K562 (cell line): ENCODE measurements at regions not wholly inside any gene's neighbourhood (a gene's known extent, or its start where the extent isn't known, plus 50 kb on each side); places are given as distances from the start of the nearest gene placed in this dataset.

Source experiments
- ATAC-seq: fragments of 200-7000 bp; cut with Tn5 transposase; 3 replicates; pipeline ENCODE4 v1.9.1; 2020; ENCODE audit warnings: moderate library complexity
- BruUV-seq: library from RNA; stranded (reverse); fragments of 400-500 nt; replicated peaks from 2 replicates; lab custom pipeline; 2021; lab: Mats Ljungman, UMichigan
- CTCF ChIA-PET: fragments of 300-600 bp; formaldehyde crosslinking; extraction: SDS; loops from one replicate; lab custom pipeline; 2021; ENCODE audit warnings: low intra/inter-chr PET ratio; lab: Yijun Ruan, JAX
- POLR2A ChIA-PET: fragments of 300-600, 350-650 bp; sonication (Branson Sonifier 250); formaldehyde crosslinking; extraction: SDS; loops from one replicate; lab custom pipeline; 2021; ENCODE audit warnings: antibody characterized with exemption, inconsistent platforms; lab: Yijun Ruan, JAX
- DNase-seq, 4 experiments: peaks; one replicate each; pipeline versions ENCODE4 v3.0.0 to v3.0.0-alpha.2; 2011 to 2018; ENCODE audit warnings: low spot score in 3 of 4, mixed read lengths in 3 of 4; ENCODE audit errors: extremely low read depth in 1 of 4
- FAIRE-seq: peaks from 2 replicates; lab custom pipeline; 2011; peaks lifted over from hg19 to GRCh38; lab: Jason Lieb, UNC
- H2AFZ ChIP-seq: 2 replicates; pipeline ENCODE4 v1.6.0; 2011; ENCODE audit warnings: low read depth, low read length, control low read depth, inconsistent platforms
- H3K27ac ChIP-seq: fragments of 200-600 bp; 3 replicates; pipeline ENCODE4 v1.8.0; 2011; ENCODE audit warnings: low read depth, mild to moderate bottlenecking, control low read depth, inconsistent platforms, low read length, moderate library complexity, mixed read lengths; ENCODE audit errors: extremely low read depth
- H3K27me3 ChIP-seq, 2 experiments: fragments of 300-600 bp in 1 of 2; 2 replicates in 1 of 2; 3 replicates in 1 of 2; pipeline versions ENCODE4 v1.6.0 to v1.8.0; 2011; ENCODE audit warnings: inconsistent platforms in 2 of 2, low read length in 2 of 2, mild to moderate bottlenecking in 1 of 2, mixed read lengths in 1 of 2, moderate library complexity in 1 of 2; ENCODE audit not compliant: control insufficient read depth in 2 of 2, insufficient read depth in 2 of 2
- H3K36me3 ChIP-seq: fragments of 300-600 bp; 3 replicates; pipeline ENCODE4 v1.8.0; 2011; ENCODE audit warnings: mild to moderate bottlenecking, low read length, inconsistent platforms; ENCODE audit not compliant: control insufficient read depth, insufficient read depth
- H3K4me1 ChIP-seq, 2 experiments: fragments of 200-600 bp in 1 of 2; replicated peaks in 1 of 2; 2 replicates in 1 of 2; 3 replicates in 1 of 2; pipeline versions ENCODE4 v1.5.1 to v1.8.0; 2011; ENCODE audit warnings: inconsistent platforms in 2 of 2, low read length in 2 of 2, mild to moderate bottlenecking in 1 of 2, mixed read lengths in 1 of 2, moderate library complexity in 1 of 2; ENCODE audit not compliant: control insufficient read depth in 2 of 2, insufficient read depth in 2 of 2
- H3K4me2 ChIP-seq: 2 replicates; pipeline ENCODE4 v1.6.1; 2011; ENCODE audit warnings: low read length, control low read depth, inconsistent platforms, mixed read lengths; ENCODE audit not compliant: insufficient read depth
- H3K4me3 ChIP-seq: fragments of 200-600 bp; sonication (generic), shearing (Covaris generic); 2 replicates; pipeline ENCODE4 v1.5.1; 2016; ENCODE audit warnings: control low read depth, inconsistent platforms
- H3K79me2 ChIP-seq: fragments of 200-600 bp; 3 replicates; pipeline ENCODE4 v1.8.0; 2011; ENCODE audit warnings: low read length, inconsistent platforms; ENCODE audit not compliant: control insufficient read depth, insufficient read depth
- H3K9ac ChIP-seq, 2 experiments: 2 replicates each; pipeline versions ENCODE4 v1.6.0 to v1.6.1; 2011; ENCODE audit warnings: low read depth in 2 of 2, low read length in 2 of 2, control low read depth in 1 of 2, inconsistent platforms in 1 of 2, mild to moderate bottlenecking in 1 of 2, mixed read lengths in 1 of 2; ENCODE audit not compliant: insufficient read depth in 1 of 2
- H3K9me1 ChIP-seq: one replicate; pipeline ENCODE4 v1.6.0; 2011; ENCODE audit warnings: inconsistent platforms, mild to moderate bottlenecking, low read length, moderate library complexity; ENCODE audit not compliant: control insufficient read depth, insufficient read depth
- H3K9me3 ChIP-seq: replicated peaks from 2 replicates; pipeline ENCODE4 v1.5.1; 2011; ENCODE audit warnings: low read depth, low read length, inconsistent platforms; ENCODE audit not compliant: control insufficient read depth, insufficient read depth
- H4K20me1 ChIP-seq: replicated peaks from 2 replicates; pipeline ENCODE4 v1.6.1; 2011; ENCODE audit warnings: low read length, inconsistent platforms, mixed read lengths; ENCODE audit not compliant: control insufficient read depth, insufficient read depth
- CREB1 ChIP-seq, 2 experiments: sonication (generic) in 1 of 2; formaldehyde crosslinking in 1 of 2; IDR thresholded peaks; 2 replicates each; pipeline versions ENCODE4 v1.6.1 to v1.8.0; 2012 to 2022; ENCODE audit warnings: inconsistent platforms in 1 of 2, mild to moderate bottlenecking in 1 of 2, missing genetic modification reagents in 1 of 2, moderate library complexity in 1 of 2
- GTF2F1 ChIP-seq: IDR thresholded peaks from 2 replicates; pipeline ENCODE4 v1.6.1; 2011; ENCODE audit warnings: low read depth, low read length, improper control_type of control experiment
- KLF10 ChIP-seq: fragments of 250-450 bp; sonication (Bioruptor Pico); IDR thresholded peaks from 2 replicates; pipeline ENCODE4 v1.6.1; 2021; ENCODE audit warnings: matching md5 sums
- PRDM10 ChIP-seq: fragments of 450-650 bp; IDR thresholded peaks from 2 replicates; pipeline ENCODE4 v1.6.1; 2018; ENCODE audit not compliant: partially characterized antibody
- SLC30A9 ChIP-seq: fragments of 250-450 bp; sonication (Bioruptor Pico); IDR thresholded peaks from 2 replicates; pipeline ENCODE4 v1.8.0; 2022; ENCODE audit warnings: mild to moderate bottlenecking, moderate library complexity
- STAT5A ChIP-seq: IDR thresholded peaks from 2 replicates; pipeline ENCODE4 v1.6.1; 2012; ENCODE audit warnings: low read length, inconsistent platforms, borderline replicate concordance
- TAF9B ChIP-seq: fragments of 450-650 bp; IDR thresholded peaks from 2 replicates; pipeline ENCODE4 v1.6.1; 2018; ENCODE audit warnings: mild to moderate bottlenecking; ENCODE audit not compliant: partially characterized antibody
- ZNF133 ChIP-seq: fragments of 250-450 bp; sonication (Bioruptor Pico); IDR thresholded peaks from 2 replicates; pipeline ENCODE4 v1.4.0; 2020; ENCODE audit warnings: mild to moderate bottlenecking
- ZNF134 ChIP-seq: fragments of 250-450 bp; sonication (Bioruptor Pico); conservative IDR thresholded peaks from 2 replicates; pipeline ENCODE4 v1.4.0; 2020
- WGBS: fragments of 100-300 bp; shearing (Covaris generic); methylation state at CpG from one replicate; pipeline ENCODE4 v1.1.6; 2016; ENCODE audit warnings: low coverage, mixed read lengths; ENCODE audit not compliant: insufficient coverage; ENCODE audit errors: missing lambda C conversion rate; 5-methylcytosine and 5-hydroxymethylcytosine counted together
- in situ Hi-C: fragments of 300-500 bp; cut with MboI; formaldehyde crosslinking; loops from 4 replicates; pipeline ENCODE4 v1.15.0; 2018; ENCODE audit warnings: inconsistent platforms, mixed read lengths
- intact Hi-C: fragments of 100-400 bp; cut with micrococcal nuclease; formaldehyde crosslinking; loops from 2 replicates; pipeline ENCODE4 v1.14.2; 2022

GRCh38 chr2:181242262-181242661, 214.9 kb upstream of the ITGA4 start:
- H4K20me1 ChIP-seq = no peaks in the 10 kb centered on the region
- BruUV-seq = no TSS peak
- no peak overlapping the region for H3K27ac ChIP-seq
- WGBS = 3% methylated on average over 2 of the region's 2 CpGs
- CTCF ChIA-PET = no interaction called here
- no peaks in the 10 kb centered on the region for H3K4me1 ChIP-seq
- no peak overlapping the region for H3K4me2 ChIP-seq
- no peaks in the 10 kb centered on the region for H3K36me3 ChIP-seq
- DNase-seq (no peak), FAIRE-seq (no peak), ATAC-seq (no peak)
- no peak for TF ChIP-seq CREB1 (IDR thresholded peaks at IDR 0.05)
- no peak for TF ChIP-seq CREB1 (CRISPR knock-in tag; IDR thresholded peaks at IDR 0.05)
- TF ChIP-seq GTF2F1 = no peak
- peak; percentile 56; the same call in 1 of the 2 replicates for TF ChIP-seq ZNF134
- no peak for TF ChIP-seq STAT5A
- intact Hi-C loops (no loop called here), in situ Hi-C loops (no loop called here)
- no peaks in the 10 kb centered on the region for H3K9me1 ChIP-seq
- H3K79me2 ChIP-seq = no peaks in the 10 kb centered on the region
- POLR2A ChIA-PET = no interaction called here
- H3K9me3 ChIP-seq = 0 out of 2 replicates have a peak, but pooled peaks cover 2% of the 10 kb centered on the region
- H3K4me3 ChIP-seq = no peak overlapping the region
- no peak overlapping the region for H2AFZ ChIP-seq
- no peak overlapping the region for H3K9ac ChIP-seq
- H3K27me3 ChIP-seq = no peaks in the 10 kb centered on the region

GRCh38 chr2:181243319-181243718, 213.9 kb upstream of the ITGA4 start:
- BruUV-seq = no TSS peak
- in situ Hi-C loops = no loop called here
- TF ChIP-seq SLC30A9 = no peak
- TF ChIP-seq KLF10 = no peak
- no peak for TF ChIP-seq ZNF133 (CRISPR knock-in tag)
- TF ChIP-seq TAF9B = no peak
- no peak for TF ChIP-seq PRDM10
- TF ChIP-seq CREB1 (IDR thresholded peaks at IDR 0.05) = no peak
- TF ChIP-seq CREB1 (CRISPR knock-in tag; IDR thresholded peaks at IDR 0.05) = no peak

More at GRCh38 chr2:181243319-181243718, 213.9 kb upstream of the ITGA4 start:
- no peaks in the 10 kb centered on the region for H3K36me3 ChIP-seq
- no peak overlapping the region for H3K9ac ChIP-seq
- H3K9me3 ChIP-seq = 0 out of 2 replicates have a peak, but pooled peaks cover 3% of the 10 kb centered on the region
- no peaks in the 10 kb centered on the region for H4K20me1 ChIP-seq
- no peak overlapping the region for H3K4me3 ChIP-seq
- POLR2A ChIA-PET = no interaction called here
- CTCF ChIA-PET = no interaction called here
- H2AFZ ChIP-seq = no peak overlapping the region
- no peak overlapping the region for H3K4me2 ChIP-seq
- H3K9me1 ChIP-seq = no peaks in the 10 kb centered on the region
- no peaks in the 10 kb centered on the region for H3K27me3 ChIP-seq
- FAIRE-seq = no peak
- DNase-seq = no peak
- no peak for ATAC-seq
- H3K79me2 ChIP-seq = no peaks in the 10 kb centered on the region
- intact Hi-C loops = no loop called here
- H3K27ac ChIP-seq = no peak overlapping the region
- no peaks in the 10 kb centered on the region for H3K4me1 ChIP-seq
